ENCODE measurements at regions not wholly inside any gene's neighbourhood (a gene's known extent, or its start where the extent isn't known, plus 50 kb on each side); places are given as distances from the start of the nearest gene placed in this dataset.

DNA sequence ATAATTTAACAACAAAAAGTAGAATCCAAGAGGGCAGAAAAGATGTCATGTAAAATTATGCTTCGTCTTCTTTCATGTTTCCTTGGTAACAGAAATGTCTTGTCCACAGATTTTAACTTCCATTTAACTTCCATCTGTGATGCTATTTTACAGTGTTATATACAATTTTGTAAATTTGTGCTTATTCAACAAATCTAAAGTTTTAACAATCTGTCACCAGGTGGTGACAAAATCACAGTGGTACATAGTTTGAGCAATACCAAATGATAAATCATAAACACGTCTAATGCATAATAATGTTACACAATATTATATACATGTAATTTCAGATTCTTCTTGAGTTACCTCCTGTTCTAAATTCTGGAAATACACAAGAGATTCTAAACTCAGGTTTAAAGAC, 784.4 kb upstream of the CELF2 start:
- no peak for TF ChIP-seq ZFP30 (CRISPR knock-in tag; IDR thresholded peaks at IDR 0.05)
- no peak for TF ChIP-seq GLIS3 (CRISPR knock-in tag; IDR thresholded peaks at IDR 0.05)
- TF ChIP-seq TCF4 (CRISPR knock-in tag; IDR thresholded peaks at IDR 0.05; ENCODE audit: borderline replicate concordance), result no peak
- TF ChIP-seq CSRNP3 (CRISPR knock-in tag; IDR thresholded peaks at IDR 0.05), result no peak
- no peak for TF ChIP-seq PPARA (CRISPR knock-in tag; IDR thresholded peaks at IDR 0.05; ENCODE audit: borderline replicate concordance)
- no peak for TF ChIP-seq RARB (CRISPR knock-in tag; IDR thresholded peaks at IDR 0.05)
- no peak for TF ChIP-seq OSR1 (CRISPR knock-in tag; IDR thresholded peaks at IDR 0.05)
- TF ChIP-seq, protein P1, sequence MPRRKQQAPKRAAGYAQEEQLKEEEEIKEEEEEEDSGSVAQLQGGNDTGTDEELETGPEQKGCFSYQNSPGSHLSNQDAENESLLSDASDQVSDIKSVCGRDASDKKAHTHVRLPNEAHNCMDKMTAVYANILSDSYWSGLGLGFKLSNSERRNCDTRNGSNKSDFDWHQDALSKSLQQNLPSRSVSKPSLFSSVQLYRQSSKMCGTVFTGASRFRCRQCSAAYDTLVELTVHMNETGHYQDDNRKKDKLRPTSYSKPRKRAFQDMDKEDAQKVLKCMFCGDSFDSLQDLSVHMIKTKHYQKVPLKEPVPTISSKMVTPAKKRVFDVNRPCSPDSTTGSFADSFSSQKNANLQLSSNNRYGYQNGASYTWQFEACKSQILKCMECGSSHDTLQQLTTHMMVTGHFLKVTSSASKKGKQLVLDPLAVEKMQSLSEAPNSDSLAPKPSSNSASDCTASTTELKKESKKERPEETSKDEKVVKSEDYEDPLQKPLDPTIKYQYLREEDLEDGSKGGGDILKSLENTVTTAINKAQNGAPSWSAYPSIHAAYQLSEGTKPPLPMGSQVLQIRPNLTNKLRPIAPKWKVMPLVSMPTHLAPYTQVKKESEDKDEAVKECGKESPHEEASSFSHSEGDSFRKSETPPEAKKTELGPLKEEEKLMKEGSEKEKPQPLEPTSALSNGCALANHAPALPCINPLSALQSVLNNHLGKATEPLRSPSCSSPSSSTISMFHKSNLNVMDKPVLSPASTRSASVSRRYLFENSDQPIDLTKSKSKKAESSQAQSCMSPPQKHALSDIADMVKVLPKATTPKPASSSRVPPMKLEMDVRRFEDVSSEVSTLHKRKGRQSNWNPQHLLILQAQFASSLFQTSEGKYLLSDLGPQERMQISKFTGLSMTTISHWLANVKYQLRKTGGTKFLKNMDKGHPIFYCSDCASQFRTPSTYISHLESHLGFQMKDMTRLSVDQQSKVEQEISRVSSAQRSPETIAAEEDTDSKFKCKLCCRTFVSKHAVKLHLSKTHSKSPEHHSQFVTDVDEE (CRISPR knock-in tag; IDR thresholded peaks at IDR 0.05), result no peak
- no peak for TF ChIP-seq ARNTL (CRISPR knock-in tag; IDR thresholded peaks at IDR 0.05; ENCODE audit: borderline replicate concordance, low read depth)
- no peak for TF ChIP-seq BACH2 (CRISPR knock-in tag; IDR thresholded peaks at IDR 0.05; ENCODE audit: borderline replicate concordance)
- no peak for TF ChIP-seq ZNF565 (CRISPR knock-in tag; conservative IDR thresholded peaks at IDR 0.05; ENCODE audit: low read depth)
- TF ChIP-seq ZC3H10 (CRISPR knock-in tag; IDR thresholded peaks at IDR 0.05), result no peak
- TF ChIP-seq SNAI2 (CRISPR knock-in tag; IDR thresholded peaks at IDR 0.05), result no peak
